ENCODE measurements at regions not wholly inside any gene's neighbourhood (a gene's known extent, or its start where the extent isn't known, plus 50 kb on each side); places are given as distances from the start of the nearest gene placed in this dataset.

DNA sequence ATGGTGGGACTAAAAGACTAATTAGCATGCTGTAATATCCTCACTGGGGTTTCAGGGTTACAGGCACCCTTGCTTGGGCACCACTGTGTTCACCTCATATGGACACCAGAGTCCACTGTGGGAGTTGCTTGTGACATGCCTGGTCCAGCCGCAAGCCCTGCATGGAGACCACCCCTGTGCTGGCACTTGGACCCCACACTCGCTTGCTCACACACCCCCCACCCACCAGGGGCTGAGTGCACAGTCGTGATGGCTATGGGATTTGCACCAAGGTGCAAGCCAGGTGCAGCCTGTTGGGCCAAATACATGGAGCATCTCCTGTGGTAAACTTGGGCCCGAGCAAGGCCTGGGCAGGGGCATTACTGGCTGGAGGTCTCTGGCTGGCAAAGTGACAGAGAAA is 129.1 kb downstream of the SYT10 start:
- Histone ChIP-seq H3K4me3 (no peak overlapping the region), H3K9me3 (no peaks in the 10 kb centered on the region), H3K27me3 (no peaks in the 10 kb centered on the region), H3K4me1 (no peaks in the 10 kb centered on the region), H3K36me3 (no peaks in the 10 kb centered on the region), H3K27ac (no peak overlapping the region)
- intact Hi-C loops (cut with DNase I; ENCODE audit: low total_unique reads), result no loop called here
- TF ChIP-seq, protein P1, sequence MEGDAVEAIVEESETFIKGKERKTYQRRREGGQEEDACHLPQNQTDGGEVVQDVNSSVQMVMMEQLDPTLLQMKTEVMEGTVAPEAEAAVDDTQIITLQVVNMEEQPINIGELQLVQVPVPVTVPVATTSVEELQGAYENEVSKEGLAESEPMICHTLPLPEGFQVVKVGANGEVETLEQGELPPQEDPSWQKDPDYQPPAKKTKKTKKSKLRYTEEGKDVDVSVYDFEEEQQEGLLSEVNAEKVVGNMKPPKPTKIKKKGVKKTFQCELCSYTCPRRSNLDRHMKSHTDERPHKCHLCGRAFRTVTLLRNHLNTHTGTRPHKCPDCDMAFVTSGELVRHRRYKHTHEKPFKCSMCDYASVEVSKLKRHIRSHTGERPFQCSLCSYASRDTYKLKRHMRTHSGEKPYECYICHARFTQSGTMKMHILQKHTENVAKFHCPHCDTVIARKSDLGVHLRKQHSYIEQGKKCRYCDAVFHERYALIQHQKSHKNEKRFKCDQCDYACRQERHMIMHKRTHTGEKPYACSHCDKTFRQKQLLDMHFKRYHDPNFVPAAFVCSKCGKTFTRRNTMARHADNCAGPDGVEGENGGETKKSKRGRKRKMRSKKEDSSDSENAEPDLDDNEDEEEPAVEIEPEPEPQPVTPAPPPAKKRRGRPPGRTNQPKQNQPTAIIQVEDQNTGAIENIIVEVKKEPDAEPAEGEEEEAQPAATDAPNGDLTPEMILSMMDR (IDR thresholded peaks at IDR 0.05), result no peak
- TF ChIP-seq POLR2A (IDR thresholded peaks at IDR 0.05), result no peak
- no peak for DNase-seq

DNA sequence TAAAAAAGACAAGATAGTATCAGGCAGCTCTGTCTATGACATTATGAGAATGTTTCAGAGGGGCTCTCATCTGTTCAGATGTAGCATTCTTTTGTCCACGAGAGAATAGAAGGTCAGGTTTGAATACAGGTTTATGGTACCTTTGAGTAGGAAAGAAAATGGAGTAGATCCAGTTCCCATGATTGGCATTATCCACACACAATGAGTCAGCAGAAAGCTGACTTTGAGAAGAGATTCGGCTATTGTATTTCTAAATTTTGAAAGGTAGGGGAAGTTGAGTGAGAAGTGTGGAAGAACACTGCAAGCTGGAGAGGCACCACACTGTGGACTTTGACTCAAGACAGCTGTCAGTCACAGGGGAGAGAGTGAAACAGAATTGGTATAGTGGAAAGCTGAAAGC is 135.4 kb downstream of the SYT10 start:
- Histone ChIP-seq H3K36me3 (no peaks in the 10 kb centered on the region), H3K4me3 (no peak overlapping the region), H3K4me1 (no peaks in the 10 kb centered on the region), H3K27me3 (no peaks in the 10 kb centered on the region), H3K27ac (no peak overlapping the region), H3K9me3 (no peaks in the 10 kb centered on the region)
- intact Hi-C loops (cut with DNase I; ENCODE audit: low total_unique reads), result no loop called here
- DNase-seq, result no peak
- no peak for TF ChIP-seq POLR2A (IDR thresholded peaks at IDR 0.05)
- TF ChIP-seq, protein P1 (IDR thresholded peaks at IDR 0.05), result no peak

DNA sequence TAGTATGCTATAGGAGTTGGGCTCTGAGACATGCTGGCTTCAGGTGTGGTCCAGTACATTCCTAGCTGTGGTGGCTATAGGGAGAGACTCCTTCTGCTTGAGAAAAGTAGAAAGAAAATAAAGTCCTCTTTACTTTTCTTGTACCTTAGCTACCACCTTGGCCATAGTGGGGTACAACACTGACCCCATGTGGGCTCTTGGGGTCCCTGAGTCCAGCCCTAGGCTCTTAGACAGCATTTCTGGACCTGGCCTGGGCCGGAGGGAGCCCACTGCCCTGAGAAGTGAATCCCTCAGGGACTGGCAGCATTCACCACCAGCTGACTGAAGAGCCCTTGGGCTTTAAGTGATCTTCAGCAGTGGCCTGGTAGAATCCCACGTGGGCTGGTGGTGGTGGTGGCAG is 143.1 kb downstream of the SYT10 start:
- Histone ChIP-seq H3K4me3 (no peak overlapping the region), H3K36me3 (no peaks in the 10 kb centered on the region), H3K4me1 (no peaks in the 10 kb centered on the region), H3K27me3 (no peaks in the 10 kb centered on the region), H3K27ac (no peak overlapping the region), H3K9me3 (no peaks in the 10 kb centered on the region)
- TF ChIP-seq, protein P1 (IDR thresholded peaks at IDR 0.05), result no peak
- TF ChIP-seq POLR2A (IDR thresholded peaks at IDR 0.05), result no peak
- no peak for DNase-seq
- intact Hi-C loops (cut with DNase I; ENCODE audit: low total_unique reads), result no loop called here

DNA sequence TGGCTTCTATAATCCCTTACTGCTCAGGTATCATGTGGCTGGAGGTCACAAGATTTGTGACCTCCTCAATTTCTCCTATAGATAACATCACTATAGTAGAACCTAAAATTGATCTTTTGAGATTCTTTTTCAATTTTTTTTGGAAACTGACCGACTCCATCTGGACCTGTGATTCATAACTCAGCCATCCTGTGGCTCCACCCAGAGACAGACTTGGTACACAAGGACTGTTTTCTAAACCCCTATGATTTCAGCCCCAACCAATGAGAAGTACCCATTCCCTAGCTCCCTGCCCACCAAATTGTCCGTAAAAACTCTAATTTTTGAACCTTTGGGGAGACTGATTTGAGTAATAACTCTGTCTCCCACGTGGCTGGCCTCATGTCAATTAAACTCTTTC is 148.9 kb downstream of the SYT10 start:
- no peak for DNase-seq
- intact Hi-C loops (cut with DNase I; ENCODE audit: low total_unique reads), result no loop called here
- Histone ChIP-seq H3K27ac (no peak overlapping the region), H3K9me3 (no peaks in the 10 kb centered on the region), H3K36me3 (no peaks in the 10 kb centered on the region), H3K27me3 (no peaks in the 10 kb centered on the region), H3K4me1 (no peaks in the 10 kb centered on the region), H3K4me3 (no peak overlapping the region)
- TF ChIP-seq, protein P1 (IDR thresholded peaks at IDR 0.05), result no peak
- no peak for TF ChIP-seq POLR2A (IDR thresholded peaks at IDR 0.05)

DNA sequence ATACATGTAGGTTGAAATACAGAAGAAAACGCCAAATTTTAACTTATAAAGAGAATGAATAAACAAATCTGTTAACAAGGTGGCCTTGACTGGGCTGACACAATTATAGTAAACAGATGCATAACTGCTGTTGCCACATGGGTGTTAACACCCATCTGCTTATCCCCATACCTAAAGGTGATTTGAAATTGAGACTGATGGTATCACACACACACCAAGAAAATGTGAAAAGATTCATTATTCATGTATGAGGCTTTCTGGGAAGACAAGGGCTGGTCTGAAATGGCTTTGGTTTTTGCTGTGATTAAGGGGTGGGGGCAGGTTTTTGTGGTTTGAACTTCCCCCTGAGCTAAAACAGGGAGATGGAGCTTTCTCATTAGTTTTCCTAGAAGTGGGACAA is 156.6 kb downstream of the SYT10 start:
- Histone ChIP-seq H3K36me3 (no peaks in the 10 kb centered on the region), H3K9me3 (no peaks in the 10 kb centered on the region), H3K27me3 (no peaks in the 10 kb centered on the region), H3K4me1 (no peaks in the 10 kb centered on the region), H3K4me3 (no peak overlapping the region), H3K27ac (no peak overlapping the region)
- no peak for DNase-seq
- no peak for TF ChIP-seq POLR2A (IDR thresholded peaks at IDR 0.05)
- TF ChIP-seq, protein P1 (IDR thresholded peaks at IDR 0.05), result no peak
- intact Hi-C loops (cut with DNase I; ENCODE audit: low total_unique reads), result no loop called here

Measured in uterus (tissue), 3 donors.